ENCODE measurements at regions not wholly inside any gene's neighbourhood (a gene's known extent, or its start where the extent isn't known, plus 50 kb on each side); places are given as distances from the start of the nearest gene placed in this dataset.

- Histone ChIP-seq H4K20me1 (ENCODE audit: insufficient read depth) (no peaks in the 10 kb centered on the region), H3K9me2 (ENCODE audit: insufficient read depth, low read length) (no peaks in the 10 kb centered on the region), H3K9ac (ENCODE audit: low read length) (no peak overlapping the region), H3K79me2 (replicated peaks; ENCODE audit: insufficient read depth, low read length) (no peaks in the 10 kb centered on the region), H3K36me3 (ENCODE audit: insufficient read depth, low read length) (no peaks in the 10 kb centered on the region), H3F3A (ENCODE audit: insufficient read depth, low read length, poor library complexity, severe bottlenecking) (no peaks in the 10 kb centered on the region), H3K4me3 (ENCODE audit: low read length) (no peak overlapping the region), H2AFZ (ENCODE audit: low read depth, low read length) (no peak overlapping the region), H3K9me3 (ENCODE audit: low read length) (no peaks in the 10 kb centered on the region), H3K27me3 (ENCODE audit: insufficient read depth, low read depth, low read length) (no peaks in the 10 kb centered on the region), H3K27ac (ENCODE audit: low read length) (no peak overlapping the region), H3K4me2 (ENCODE audit: low read length) (no peak overlapping the region)
- TF ChIP-seq EZH2 (IDR thresholded peaks at IDR 0.05; ENCODE audit: borderline replicate concordance, insufficient read depth, low read length, poor library complexity, severe bottlenecking): no peak
Measured at GRCh38 chr15:87207251-87207650, 1049.3 kb downstream of the NTRK3 start.

- no peak overlapping the region for H2AFZ ChIP-seq (ENCODE audit: low read depth, low read length)
- H3K27ac ChIP-seq (ENCODE audit: low read length): no peak overlapping the region
- H3K9me2 ChIP-seq (ENCODE audit: insufficient read depth, low read length): no peaks in the 10 kb centered on the region
- no peaks in the 10 kb centered on the region for H3K36me3 ChIP-seq (ENCODE audit: insufficient read depth, low read length)
- H3K27me3 ChIP-seq (ENCODE audit: insufficient read depth, low read depth, low read length): no peaks in the 10 kb centered on the region
- no peak overlapping the region for H3K9ac ChIP-seq (ENCODE audit: low read length)
- H4K20me1 ChIP-seq (ENCODE audit: insufficient read depth): no peaks in the 10 kb centered on the region
- H3K4me2 ChIP-seq (ENCODE audit: low read length): no peak overlapping the region
- H3F3A ChIP-seq (ENCODE audit: insufficient read depth, low read length, poor library complexity, severe bottlenecking): no peaks in the 10 kb centered on the region
- no peaks in the 10 kb centered on the region for H3K9me3 ChIP-seq (ENCODE audit: low read length)
- H3K4me3 ChIP-seq (ENCODE audit: low read length): no peak overlapping the region
- no peak for TF ChIP-seq EP300 (conservative IDR thresholded peaks at IDR 0.05; ENCODE audit: poor library complexity, severe bottlenecking)
- TF ChIP-seq RAD21 (conservative IDR thresholded peaks at IDR 0.05): no peak
- no peak for TF ChIP-seq CTCF (IDR thresholded peaks at IDR 0.05; ENCODE audit: poor library complexity, severe bottlenecking)
- no peak for TF ChIP-seq REST (IDR thresholded peaks at IDR 0.05; ENCODE audit: borderline replicate concordance)
- no peak for TF ChIP-seq MXI1 (conservative IDR thresholded peaks at IDR 0.05; ENCODE audit: poor library complexity, severe bottlenecking)
- no peak for TF ChIP-seq POLR2AphosphoS5 (IDR thresholded peaks at IDR 0.05)
- no peak for TF ChIP-seq TAF1 (IDR thresholded peaks at IDR 0.05; ENCODE audit: low read depth)
- TF ChIP-seq EZH2 (IDR thresholded peaks at IDR 0.05; ENCODE audit: borderline replicate concordance, insufficient read depth, low read length, poor library complexity, severe bottlenecking): no peak
- H3K79me2 ChIP-seq (replicated peaks; ENCODE audit: insufficient read depth, low read length): no peaks in the 10 kb centered on the region
Measured at GRCh38 chr15:87201986-87202385, 1054.6 kb downstream of the NTRK3 start.

GRCh38 chr15:87200149-87200548, 1056.4 kb downstream of the NTRK3 start:
- Histone ChIP-seq H3K4me2 (ENCODE audit: low read length) (no peak overlapping the region), H3K9me3 (ENCODE audit: low read length) (no peaks in the 10 kb centered on the region), H3K4me3 (ENCODE audit: low read length) (no peak overlapping the region), H3K27me3 (ENCODE audit: insufficient read depth, low read depth, low read length) (no peaks in the 10 kb centered on the region), H3F3A (ENCODE audit: insufficient read depth, low read length, poor library complexity, severe bottlenecking) (no peaks in the 10 kb centered on the region), H4K20me1 (ENCODE audit: insufficient read depth) (no peaks in the 10 kb centered on the region), H3K27ac (ENCODE audit: low read length) (no peak overlapping the region), H3K9me2 (ENCODE audit: insufficient read depth, low read length) (no peaks in the 10 kb centered on the region), H3K9ac (ENCODE audit: low read length) (no peak overlapping the region), H3K79me2 (replicated peaks; ENCODE audit: insufficient read depth, low read length) (no peaks in the 10 kb centered on the region), H2AFZ (ENCODE audit: low read depth, low read length) (no peak overlapping the region), H3K36me3 (ENCODE audit: insufficient read depth, low read length) (no peaks in the 10 kb centered on the region)
- TF ChIP-seq EP300 (conservative IDR thresholded peaks at IDR 0.05; ENCODE audit: poor library complexity, severe bottlenecking) (no peak), RAD21 (conservative IDR thresholded peaks at IDR 0.05) (no peak), REST (IDR thresholded peaks at IDR 0.05; ENCODE audit: borderline replicate concordance) (no peak), POLR2AphosphoS5 (IDR thresholded peaks at IDR 0.05) (no peak), EZH2 (IDR thresholded peaks at IDR 0.05; ENCODE audit: borderline replicate concordance, insufficient read depth, low read length, poor library complexity, severe bottlenecking) (no peak), MXI1 (conservative IDR thresholded peaks at IDR 0.05; ENCODE audit: poor library complexity, severe bottlenecking) (no peak)

Measured in neural cell (in vitro differentiated cells).